Tibial nerve (tissue), 4 donors: ENCODE measurements at regions not wholly inside any gene's neighbourhood (a gene's known extent, or its start where the extent isn't known, plus 50 kb on each side); places are given as distances from the start of the nearest gene placed in this dataset.

Experiments used
- DNase-seq, 2 donors: peaks; one replicate each; pipeline ENCODE4 v3.0.0-alpha.2; 2019; ENCODE audit warnings: low spot score in 2 of 2
- H3K27ac ChIP-seq, 4 donors: fragments of 200-600 bp; sonication (generic) in 3 of 4; one replicate each; pipeline ENCODE4 v1.5.1; 2017 to 2019; ENCODE audit warnings: mild to moderate bottlenecking in 1 of 4
- H3K27me3 ChIP-seq, 2 donors: fragments of 200-600 bp; sonication (generic) in 1 of 2; one replicate each; pipeline versions ENCODE4 v1.5.1 to v1.6.0; 2017 to 2019
- H3K36me3 ChIP-seq, 3 donors: fragments of 200-600 bp; sonication (generic); one replicate each; pipeline ENCODE4 v1.5.1; 2018 to 2019
- H3K4me1 ChIP-seq, 4 donors: fragments of 200-600 bp; sonication (generic) in 3 of 4; one replicate each; pipeline ENCODE4 v1.5.1; 2017 to 2019
- H3K4me3 ChIP-seq, 4 donors: fragments of 200-600 bp; sonication (generic) in 3 of 4; one replicate each; pipeline ENCODE4 v1.5.1; 2017 to 2019; ENCODE audit warnings: mild to moderate bottlenecking in 1 of 4, moderate library complexity in 1 of 4
- H3K9me3 ChIP-seq, 4 donors: fragments of 200-600 bp; sonication (generic) in 3 of 4; one replicate each; pipeline ENCODE4 v1.5.1; 2017 to 2019
- EP300 ChIP-seq, 2 donors: sonication (generic); formaldehyde crosslinking; IDR thresholded peaks; one replicate each; pipeline ENCODE4 v1.6.1; 2017; ENCODE audit warnings: antibody characterized with exemption in 2 of 2, mild to moderate bottlenecking in 1 of 2
- POLR2A ChIP-seq, 2 donors: fragments of 450-650 bp; IDR thresholded peaks; one replicate each; pipeline ENCODE4 v1.6.1; 2017; ENCODE audit warnings: antibody characterized with exemption in 2 of 2, mild to moderate bottlenecking in 2 of 2, moderate library complexity in 2 of 2
- WGBS, 2 donors: methylation state at CpG; one replicate each; pipeline ENCODE4 v1.1.5; 2018; 5-methylcytosine and 5-hydroxymethylcytosine counted together
- TF ChIP-seq, protein P1 (sequence below), 5 experiments: fragments of 200-600 bp in 3 of 5; fragments of 450-650 bp in 2 of 5; sonication (generic) in 3 of 5; IDR thresholded peaks; one replicate each; pipeline ENCODE4 v1.5.1; 2016 to 2019; ENCODE audit warnings: antibody characterized with exemption in 5 of 5, mild to moderate bottlenecking in 3 of 5, moderate library complexity in 2 of 5

DNA sequence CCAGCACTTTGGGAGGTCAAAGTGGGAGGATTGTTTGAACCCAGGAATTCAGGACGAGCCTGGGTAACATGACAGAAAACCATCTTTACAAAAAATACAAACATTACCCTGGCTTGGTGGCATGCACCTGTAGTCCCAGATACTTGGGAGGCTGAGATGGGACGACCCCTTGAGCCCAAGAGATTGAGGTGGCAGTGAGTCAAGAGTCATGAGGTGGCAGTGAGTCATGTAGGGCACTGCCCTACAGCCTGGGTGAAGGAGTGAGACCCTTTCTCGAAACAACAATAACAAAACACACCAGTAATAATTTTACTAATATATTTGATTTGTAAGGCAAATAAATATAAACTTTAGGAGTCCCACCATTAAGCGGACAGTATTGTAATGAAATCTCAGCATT, 1906.2 kb downstream of the NCAM2 start:
- no peak overlapping the region for H3K4me3 ChIP-seq
- no peak overlapping the region for H3K27ac ChIP-seq
- DNase-seq, result no peak
- H3K27me3 ChIP-seq, result no peaks in the 10 kb centered on the region
- 83 to 85% methylated on average over 4 of the region's 4 CpGs for WGBS, 2 donors
- no peaks in the 10 kb centered on the region for H3K4me1 ChIP-seq
- no peak for TF ChIP-seq POLR2A (IDR thresholded peaks at IDR 0.05)
- TF ChIP-seq, protein P1, sequence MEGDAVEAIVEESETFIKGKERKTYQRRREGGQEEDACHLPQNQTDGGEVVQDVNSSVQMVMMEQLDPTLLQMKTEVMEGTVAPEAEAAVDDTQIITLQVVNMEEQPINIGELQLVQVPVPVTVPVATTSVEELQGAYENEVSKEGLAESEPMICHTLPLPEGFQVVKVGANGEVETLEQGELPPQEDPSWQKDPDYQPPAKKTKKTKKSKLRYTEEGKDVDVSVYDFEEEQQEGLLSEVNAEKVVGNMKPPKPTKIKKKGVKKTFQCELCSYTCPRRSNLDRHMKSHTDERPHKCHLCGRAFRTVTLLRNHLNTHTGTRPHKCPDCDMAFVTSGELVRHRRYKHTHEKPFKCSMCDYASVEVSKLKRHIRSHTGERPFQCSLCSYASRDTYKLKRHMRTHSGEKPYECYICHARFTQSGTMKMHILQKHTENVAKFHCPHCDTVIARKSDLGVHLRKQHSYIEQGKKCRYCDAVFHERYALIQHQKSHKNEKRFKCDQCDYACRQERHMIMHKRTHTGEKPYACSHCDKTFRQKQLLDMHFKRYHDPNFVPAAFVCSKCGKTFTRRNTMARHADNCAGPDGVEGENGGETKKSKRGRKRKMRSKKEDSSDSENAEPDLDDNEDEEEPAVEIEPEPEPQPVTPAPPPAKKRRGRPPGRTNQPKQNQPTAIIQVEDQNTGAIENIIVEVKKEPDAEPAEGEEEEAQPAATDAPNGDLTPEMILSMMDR (IDR thresholded peaks at IDR 0.05), result no peak
- TF ChIP-seq EP300 (IDR thresholded peaks at IDR 0.05), result no peak
- H3K9me3 ChIP-seq, result no peaks in the 10 kb centered on the region
- H3K36me3 ChIP-seq, result no peaks in the 10 kb centered on the region

- Histone ChIP-seq H3K4me3 (no peak overlapping the region), H3K27ac (no peak overlapping the region), H3K36me3 (peaks cover 0 to 2% (median 0%) of the 10 kb centered on the region in 3 donors), H3K9me3 (no peaks in the 10 kb centered on the region), H3K4me1 (no peaks in the 10 kb centered on the region), H3K27me3 (no peaks in the 10 kb centered on the region)
- TF ChIP-seq EP300 (IDR thresholded peaks at IDR 0.05) (no peak), POLR2A (IDR thresholded peaks at IDR 0.05) (no peak)
- TF ChIP-seq, protein P1 (IDR thresholded peaks at IDR 0.05), result no peak
- WGBS, 2 donors, result 72 to 82% methylated on average over 1 of the region's 1 CpG
- no peak for DNase-seq
Observed at GRCh38 chr21:22925032-22925431, 1926.8 kb downstream of the NCAM2 start.

DNA sequence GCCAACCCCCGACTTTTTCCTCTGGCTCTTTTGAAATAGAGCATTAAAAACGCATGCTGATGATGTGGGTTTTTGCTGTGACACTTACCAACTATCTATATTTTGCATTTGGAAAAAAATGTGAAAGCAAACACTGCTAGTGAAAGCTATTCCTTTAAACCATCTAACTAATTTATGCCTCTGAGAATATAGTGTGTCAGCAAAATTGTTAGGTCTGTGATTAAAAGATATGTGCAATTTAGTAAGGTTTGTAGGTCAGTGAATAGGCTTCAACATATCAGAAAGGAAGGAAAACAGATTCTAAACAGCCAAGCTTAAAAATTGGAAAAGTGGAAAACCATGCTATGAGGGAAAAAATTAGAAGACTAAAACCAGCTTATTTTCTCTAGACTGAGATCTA, 1929.3 kb downstream of the NCAM2 start:
- Histone ChIP-seq H3K36me3 (peaks cover 0 to 2% (median 0%) of the 10 kb centered on the region in 3 donors), H3K4me3 (no peak overlapping the region), H3K27me3 (no peaks in the 10 kb centered on the region), H3K4me1 (no peaks in the 10 kb centered on the region), H3K9me3 (no peaks in the 10 kb centered on the region), H3K27ac (no peak overlapping the region)
- no peak for TF ChIP-seq EP300 (IDR thresholded peaks at IDR 0.05)
- TF ChIP-seq POLR2A (IDR thresholded peaks at IDR 0.05), result no peak
- TF ChIP-seq, protein P1 (IDR thresholded peaks at IDR 0.05), result no peak
- DNase-seq, result no peak
- WGBS, 2 donors, result 77 to 87% methylated on average over 2 of the region's 2 CpGs

DNA sequence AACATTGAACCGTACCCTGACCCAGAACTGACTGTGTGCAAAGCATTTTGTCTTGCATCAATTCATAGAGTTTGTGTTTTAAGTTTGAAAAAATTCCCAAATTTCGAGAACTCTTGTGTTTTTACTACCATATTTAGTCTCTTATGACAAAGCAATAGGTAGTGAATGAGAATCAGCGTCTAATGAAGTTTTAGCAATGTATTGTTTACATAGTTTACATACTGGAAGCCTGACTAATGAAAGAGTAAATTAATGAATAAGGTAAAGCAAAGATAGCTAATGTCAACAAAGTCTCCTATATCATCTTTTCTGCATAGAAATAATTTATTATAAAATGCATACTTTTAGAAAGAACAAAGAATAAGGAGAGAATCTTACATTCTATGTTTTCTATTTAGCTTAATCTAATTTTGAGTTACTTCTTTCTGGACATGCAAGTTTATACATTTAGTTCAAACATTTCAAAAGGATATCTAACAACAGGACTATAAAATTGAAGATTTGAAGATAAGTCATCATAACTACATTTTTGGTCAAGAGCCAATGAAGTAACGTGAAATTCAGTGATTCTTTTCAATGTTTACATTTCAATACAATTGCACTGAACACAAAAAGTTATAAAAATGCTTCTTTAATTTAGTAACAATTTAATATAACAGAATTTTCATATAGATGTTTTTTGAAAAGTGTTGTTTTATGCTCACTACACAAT, 1943.7 kb downstream of the NCAM2 start:
- H3K9me3 ChIP-seq, result no peaks in the 10 kb centered on the region
- no peaks in the 10 kb centered on the region for H3K27me3 ChIP-seq
- 73 to 77% methylated on average over 4 of the region's 4 CpGs for WGBS, 2 donors
- no peaks in the 10 kb centered on the region for H3K4me1 ChIP-seq
- H3K4me3 ChIP-seq, result no peak overlapping the region
- no peak overlapping the region for H3K27ac ChIP-seq
- TF ChIP-seq, protein P1 (IDR thresholded peaks at IDR 0.05), result no peak
- no peak for TF ChIP-seq EP300 (IDR thresholded peaks at IDR 0.05)
- TF ChIP-seq POLR2A (IDR thresholded peaks at IDR 0.05), result no peak
- H3K36me3 ChIP-seq, result no peaks in the 10 kb centered on the region
- no peak for DNase-seq

DNA sequence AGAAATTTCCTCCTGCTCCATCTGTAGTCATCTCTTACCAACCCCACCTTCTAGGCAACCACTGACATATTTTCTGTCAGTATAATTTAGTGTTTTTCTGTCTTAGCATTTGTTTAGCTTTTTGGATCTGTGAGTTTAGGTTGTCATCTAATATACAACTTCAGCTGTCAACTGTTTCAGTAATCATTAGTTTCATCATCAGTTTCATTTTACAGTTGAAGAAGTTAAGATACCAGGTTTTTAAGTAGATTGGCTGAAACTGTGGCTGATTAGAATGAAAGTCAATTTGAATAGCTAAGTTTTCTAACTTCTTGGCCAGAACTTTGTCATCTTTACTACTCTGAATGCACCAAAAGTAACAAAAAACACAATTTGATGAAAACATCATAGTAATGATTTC, 1957.3 kb downstream of the NCAM2 start:
- Histone ChIP-seq H3K9me3 (no peaks in the 10 kb centered on the region), H3K27me3 (no peaks in the 10 kb centered on the region), H3K36me3 (no peaks in the 10 kb centered on the region), H3K27ac (no peak overlapping the region), H3K4me3 (no peak overlapping the region), H3K4me1 (no peaks in the 10 kb centered on the region)
- no peak for TF ChIP-seq POLR2A (IDR thresholded peaks at IDR 0.05)
- TF ChIP-seq, protein P1 (IDR thresholded peaks at IDR 0.05), result no peak
- TF ChIP-seq EP300 (IDR thresholded peaks at IDR 0.05), result no peak
- no peak for DNase-seq
